Activated T-cell treated with anti-CD3 and anti-CD28 coated beads, Interleukin-2, amount 50 U/mL, for 24 hours (primary cell): ENCODE measurements at regions not wholly inside any gene's neighbourhood (a gene's known extent, or its start where the extent isn't known, plus 50 kb on each side); places are given as distances from the start of the nearest gene placed in this dataset.

Experiments used
- DNase-seq: peaks from one replicate; pipeline ENCODE4 v3.0.0-alpha.2; 2020
- H3K27ac Mint-ChIP-seq: 2 replicates; pipeline ENCODE4 v1.8.0; 2020; ENCODE audit warnings: mild to moderate bottlenecking, mixed read lengths
- H3K27me3 Mint-ChIP-seq: 2 replicates; pipeline ENCODE4 v1.8.0; 2020; ENCODE audit warnings: mixed read lengths
- H3K36me3 Mint-ChIP-seq: 2 replicates; pipeline ENCODE4 v1.8.0; 2020; ENCODE audit warnings: low read depth, mixed read lengths
- H3K4me1 Mint-ChIP-seq: 2 replicates; pipeline ENCODE4 v1.8.0; 2020; ENCODE audit warnings: low read depth, mixed read lengths
- H3K4me3 Mint-ChIP-seq: 2 replicates; pipeline ENCODE4 v1.8.0; 2020; ENCODE audit warnings: mild to moderate bottlenecking, moderate library complexity, mixed read lengths
- H3K9me3 Mint-ChIP-seq: 2 replicates; pipeline ENCODE4 v1.8.0; 2020; ENCODE audit warnings: mixed read lengths

- Mint-ChIP-seq H3K27ac (no peak overlapping the region), H3K4me1 (peaks cover 4% of the 10 kb centered on the region)
- DNase-seq = no peak
Observed at GRCh38 chr12:31853520-31853919, 105.7 kb upstream of the RESF1 start.

DNA sequence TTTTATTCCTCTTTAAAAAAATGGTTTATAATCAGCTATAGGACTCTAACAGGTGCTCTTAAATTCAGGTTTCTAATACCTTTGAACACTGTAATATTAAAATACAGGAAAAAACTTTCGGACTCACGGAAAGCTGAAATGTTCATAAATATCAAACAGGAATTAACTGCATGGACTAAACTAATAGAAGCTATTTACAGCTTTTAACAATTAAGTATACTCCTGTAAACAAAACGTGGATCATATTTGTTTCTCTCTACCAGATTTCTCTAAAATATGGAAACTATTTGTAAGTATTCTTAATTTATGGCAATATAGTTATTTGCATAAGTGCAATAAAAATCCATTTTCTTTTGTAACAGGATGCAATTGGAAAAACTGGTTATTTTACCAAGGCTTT is 108.9 kb upstream of the RESF1 start:
- no peak overlapping the region for H3K27ac Mint-ChIP-seq
- no peak overlapping the region for H3K4me3 Mint-ChIP-seq
- H3K9me3 Mint-ChIP-seq = peaks cover 32% of the 10 kb centered on the region
- H3K27me3 Mint-ChIP-seq = no peaks in the 10 kb centered on the region
- peaks cover 12% of the 10 kb centered on the region for H3K36me3 Mint-ChIP-seq
- no peaks in the 10 kb centered on the region for H3K4me1 Mint-ChIP-seq
- DNase-seq = no peak

More at GRCh38 chr12:31853520-31853919, 105.7 kb upstream of the RESF1 start:
- Mint-ChIP-seq H3K4me3 (no peak overlapping the region), H3K27me3 (no peaks in the 10 kb centered on the region), H3K9me3 (peaks cover 24% of the 10 kb centered on the region), H3K36me3 (peaks cover 5% of the 10 kb centered on the region)

GRCh38 chr12:31849090-31849687 is 110.0 kb upstream of the RESF1 start:
- DNase-seq = no peak
- Mint-ChIP-seq H3K27ac (no peak overlapping the region), H3K9me3 (peaks cover 31% of the 10 kb centered on the region), H3K36me3 (peaks cover 12% of the 10 kb centered on the region), H3K4me3 (no peak overlapping the region), H3K4me1 (peaks cover 5% of the 10 kb centered on the region), H3K27me3 (no peaks in the 10 kb centered on the region)

- Mint-ChIP-seq H3K27me3 (no peaks in the 10 kb centered on the region), H3K4me3 (no peak overlapping the region), H3K36me3 (peaks cover 12% of the 10 kb centered on the region), H3K9me3 (peaks cover 15% of the 10 kb centered on the region), H3K4me1 (peaks cover 10% of the 10 kb centered on the region), H3K27ac (no peak overlapping the region)
- no peak for DNase-seq
Observed at GRCh38 chr12:31846405-31846804, 112.8 kb upstream of the RESF1 start.

DNA sequence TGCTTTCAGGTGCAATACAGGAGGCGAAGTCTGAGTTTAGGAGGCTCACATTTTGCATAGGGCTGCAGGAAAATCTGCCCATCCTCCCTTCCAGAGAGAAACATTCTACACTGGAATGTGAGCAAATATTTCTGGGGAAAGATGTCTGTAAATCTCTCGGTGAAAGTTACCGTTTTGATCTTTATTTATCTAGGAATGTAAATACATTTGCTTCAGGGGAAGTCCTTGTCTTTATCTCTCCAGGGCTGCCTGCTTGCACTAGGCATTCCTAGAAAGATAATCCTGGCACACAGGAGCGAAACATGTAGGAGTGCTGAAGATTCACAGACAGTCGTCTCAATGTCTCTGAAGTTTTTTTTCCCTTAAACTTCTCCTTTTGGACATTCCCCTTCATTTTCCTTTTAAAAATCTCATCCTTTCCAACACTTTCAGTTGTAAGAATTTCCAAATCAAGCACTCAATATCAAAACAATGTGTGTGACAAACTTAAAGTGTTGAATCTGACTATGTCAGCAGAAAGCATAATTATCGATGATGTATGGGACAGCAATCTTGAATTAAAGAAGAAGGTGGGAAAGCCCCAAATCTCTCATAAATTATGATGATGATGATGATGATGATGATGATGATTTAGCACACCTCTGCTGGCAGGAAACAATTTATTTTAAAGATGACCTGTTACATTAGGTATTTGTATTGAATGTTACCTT is 113.4 kb upstream of the RESF1 start:
- Mint-ChIP-seq H3K4me3 (no peak overlapping the region), H3K9me3 (peaks cover 9% of the 10 kb centered on the region), H3K4me1 (peaks cover 10% of the 10 kb centered on the region), H3K27ac (no peak overlapping the region), H3K36me3 (peaks cover 9% of the 10 kb centered on the region), H3K27me3 (no peaks in the 10 kb centered on the region)
- no peak for DNase-seq

DNA sequence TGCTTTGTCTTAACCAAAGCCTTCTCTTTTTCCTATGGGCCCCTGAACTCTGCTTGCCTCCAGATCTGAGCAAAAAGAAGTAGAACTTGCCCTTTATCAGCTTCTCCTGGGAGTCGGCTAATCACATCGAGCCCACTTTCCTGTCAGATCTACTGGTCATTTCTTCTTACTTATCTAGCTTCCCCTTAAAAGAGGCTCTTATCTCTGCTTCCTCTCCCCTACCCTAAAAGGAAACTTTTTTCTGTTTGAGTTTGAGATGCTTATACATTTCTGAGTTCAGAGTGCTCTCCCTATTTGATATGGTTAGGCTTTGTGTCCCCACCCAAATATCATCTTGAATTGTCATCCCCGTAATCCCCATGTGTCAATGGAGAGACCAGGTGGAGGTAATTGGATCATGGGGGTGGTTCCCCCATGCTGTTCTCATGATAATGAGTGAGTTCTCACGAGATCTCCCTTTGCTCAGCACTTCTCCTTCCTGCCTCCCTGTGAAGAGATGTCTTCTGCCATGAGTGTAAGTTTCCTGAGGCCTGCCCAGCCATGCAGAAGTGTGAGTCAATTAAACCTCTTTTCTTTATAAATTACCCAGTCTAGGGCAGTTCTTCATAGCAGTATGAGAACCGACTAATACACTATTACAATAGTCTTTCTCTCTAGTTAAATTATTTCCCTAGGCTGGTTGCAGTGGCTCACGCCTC is 114.7 kb upstream of the AMN1 start:
- peaks cover 7% of the 10 kb centered on the region for H3K36me3 Mint-ChIP-seq
- H3K27me3 Mint-ChIP-seq = no peaks in the 10 kb centered on the region
- no peak for DNase-seq
- H3K4me3 Mint-ChIP-seq = no peak overlapping the region
- no peak overlapping the region for H3K27ac Mint-ChIP-seq
- peaks cover 10% of the 10 kb centered on the region for H3K4me1 Mint-ChIP-seq
- peaks cover 8% of the 10 kb centered on the region for H3K9me3 Mint-ChIP-seq

DNA sequence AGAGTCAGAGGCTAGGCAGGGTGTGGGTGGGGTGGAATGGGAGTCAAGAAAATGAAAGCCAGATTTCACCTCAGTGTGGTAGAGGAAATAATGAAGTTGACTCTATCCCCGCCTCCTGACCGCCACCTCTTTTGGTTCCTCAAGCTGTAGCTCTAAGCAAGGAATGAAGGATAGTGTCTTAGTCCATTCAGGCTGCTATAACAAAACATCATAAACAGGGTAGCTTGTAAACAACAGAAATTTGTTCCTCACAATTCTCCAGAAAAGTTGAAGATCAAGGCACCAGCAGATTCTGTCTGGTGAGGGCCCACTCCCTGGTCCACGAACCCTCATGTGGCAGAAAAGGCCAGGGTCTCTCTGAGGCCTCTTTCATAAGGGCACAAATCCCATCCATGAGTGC is 109.1 kb upstream of the AMN1 start:
- H3K4me3 Mint-ChIP-seq = no peak overlapping the region
- H3K27me3 Mint-ChIP-seq = no peaks in the 10 kb centered on the region
- DNase-seq = no peak
- peaks cover 22% of the 10 kb centered on the region for H3K9me3 Mint-ChIP-seq
- H3K27ac Mint-ChIP-seq = no peak overlapping the region
- H3K36me3 Mint-ChIP-seq = peaks cover 5% of the 10 kb centered on the region
- peaks cover 17% of the 10 kb centered on the region for H3K4me1 Mint-ChIP-seq

GRCh38 chr12:31835276-31835882 is 106.6 kb upstream of the AMN1 start:
- H3K27me3 Mint-ChIP-seq = no peaks in the 10 kb centered on the region
- no peak overlapping the region for H3K27ac Mint-ChIP-seq
- peaks cover 36% of the 10 kb centered on the region for H3K4me1 Mint-ChIP-seq
- DNase-seq = no peak
- H3K9me3 Mint-ChIP-seq = peaks cover 28% of the 10 kb centered on the region
- H3K36me3 Mint-ChIP-seq = peaks cover 12% of the 10 kb centered on the region
- no peak overlapping the region for H3K4me3 Mint-ChIP-seq

- Mint-ChIP-seq H3K4me1 (peaks cover 41% of the 10 kb centered on the region), H3K27ac (no peak overlapping the region), H3K9me3 (peaks cover 35% of the 10 kb centered on the region), H3K27me3 (no peaks in the 10 kb centered on the region), H3K36me3 (peaks cover 17% of the 10 kb centered on the region), H3K4me3 (no peak overlapping the region)
- DNase-seq = no peak
Observed at GRCh38 chr12:31834150-31834549, 105.3 kb upstream of the AMN1 start.

- Mint-ChIP-seq H3K4me1 (peaks cover 48% of the 10 kb centered on the region), H3K27ac (peak overlapping the region; percentile 87), H3K36me3 (peaks cover 17% of the 10 kb centered on the region), H3K4me3 (no peak overlapping the region), H3K9me3 (peaks cover 30% of the 10 kb centered on the region), H3K27me3 (no peaks in the 10 kb centered on the region)
- no peak for DNase-seq
Observed at GRCh38 chr12:31832740-31833729, 104.2 kb upstream of the AMN1 start.

- Mint-ChIP-seq H3K4me1 (peaks cover 41% of the 10 kb centered on the region), H3K27me3 (no peaks in the 10 kb centered on the region), H3K36me3 (peaks cover 13% of the 10 kb centered on the region), H3K9me3 (peaks cover 26% of the 10 kb centered on the region), H3K4me3 (no peak overlapping the region), H3K27ac (no peak overlapping the region)
- DNase-seq = no peak
Observed at GRCh38 chr12:31828071-31828470, 99.2 kb upstream of the AMN1 start.

- Mint-ChIP-seq H3K36me3 (no peaks in the 10 kb centered on the region), H3K27ac (no peak overlapping the region), H3K4me1 (peaks cover 11% of the 10 kb centered on the region), H3K4me3 (no peak overlapping the region), H3K9me3 (peaks cover 10% of the 10 kb centered on the region), H3K27me3 (no peaks in the 10 kb centered on the region)
- no peak for DNase-seq
Observed at GRCh38 chr12:31822761-31823160, 93.9 kb upstream of the AMN1 start.

GRCh38 chr12:31821484-31821883 is 92.7 kb upstream of the AMN1 start:
- DNase-seq = no peak
- Mint-ChIP-seq H3K9me3 (peaks cover 10% of the 10 kb centered on the region), H3K4me3 (no peak overlapping the region), H3K36me3 (no peaks in the 10 kb centered on the region), H3K27ac (no peak overlapping the region), H3K4me1 (peaks cover 9% of the 10 kb centered on the region), H3K27me3 (no peaks in the 10 kb centered on the region)

- Mint-ChIP-seq H3K9me3 (peaks cover 10% of the 10 kb centered on the region), H3K27ac (no peak overlapping the region), H3K27me3 (no peaks in the 10 kb centered on the region), H3K4me3 (no peak overlapping the region), H3K4me1 (peaks cover 9% of the 10 kb centered on the region), H3K36me3 (no peaks in the 10 kb centered on the region)
- no peak for DNase-seq
Observed at GRCh38 chr12:31820832-31821231, 92.0 kb upstream of the AMN1 start.
